ENCODE measurements at regions not wholly inside any gene's neighbourhood (a gene's known extent, or its start where the extent isn't known, plus 50 kb on each side); places are given as distances from the start of the nearest gene placed in this dataset.

GRCh38 chr1:209341673-209342420 lies 241.7 kb upstream of the CAMK1G start:
- H2AFZ ChIP-seq (ENCODE audit: low read depth, low read length) = no peak overlapping the region
- H3K27ac ChIP-seq (ENCODE audit: low read length) = no peak overlapping the region
- no peaks in the 10 kb centered on the region for H4K20me1 ChIP-seq (ENCODE audit: insufficient read depth, low read length)
- no peaks in the 10 kb centered on the region for H3K4me1 ChIP-seq (ENCODE audit: insufficient read depth, low read length)
- peaks cover 3% of the 10 kb centered on the region for H3K27me3 ChIP-seq (ENCODE audit: insufficient read depth, low read length, poor library complexity)
- H3K4me3 ChIP-seq (ENCODE audit: low read depth in 1 of 2, low read length in 2 of 2) = no peak overlapping the region
- no peak overlapping the region for H3K9ac ChIP-seq (ENCODE audit: low read depth, low read length)
- ATAC-seq (ENCODE audit: insufficient read depth, low read depth) (no peak), DNase-seq (no peak)
- no peaks in the 10 kb centered on the region for H3K79me2 ChIP-seq (ENCODE audit: insufficient read depth, low read length)
- H3K9me3 ChIP-seq (ENCODE audit: insufficient read depth, low read length, severe bottlenecking) = no peaks in the 10 kb centered on the region
- H3K36me3 ChIP-seq (ENCODE audit: insufficient read depth, low read length) = no peaks in the 10 kb centered on the region
- H3K4me2 ChIP-seq (ENCODE audit: insufficient read depth, low read length) = no peak overlapping the region
- TF ChIP-seq CTCF (IDR thresholded peaks at IDR 0.05; ENCODE audit: borderline replicate concordance, extremely low read depth, low read length, poor library complexity, severe bottlenecking) = no peak
- TF ChIP-seq EZH2 (IDR thresholded peaks at IDR 0.05; ENCODE audit: borderline replicate concordance, low read depth, low read length, severe bottlenecking) = no peak

GRCh38 chr1:209342441-209343175 lies 240.9 kb upstream of the CAMK1G start:
- Histone ChIP-seq H3K27me3 (ENCODE audit: insufficient read depth, low read length, poor library complexity) (peaks cover 3% of the 10 kb centered on the region), H3K9me3 (ENCODE audit: insufficient read depth, low read length, severe bottlenecking) (no peaks in the 10 kb centered on the region), H3K79me2 (ENCODE audit: insufficient read depth, low read length) (no peaks in the 10 kb centered on the region), H3K9ac (ENCODE audit: low read depth, low read length) (no peak overlapping the region), H3K4me1 (ENCODE audit: insufficient read depth, low read length) (no peaks in the 10 kb centered on the region), H3K36me3 (ENCODE audit: insufficient read depth, low read length) (no peaks in the 10 kb centered on the region), H4K20me1 (ENCODE audit: insufficient read depth, low read length) (no peaks in the 10 kb centered on the region), H3K27ac (ENCODE audit: low read length) (no peak overlapping the region), H2AFZ (ENCODE audit: low read depth, low read length) (no peak overlapping the region), H3K4me2 (ENCODE audit: insufficient read depth, low read length) (no peak overlapping the region), H3K4me3 (ENCODE audit: low read depth in 1 of 2, low read length in 2 of 2) (no peak overlapping the region)
- ATAC-seq (ENCODE audit: insufficient read depth, low read depth) (no peak), DNase-seq (no peak)
- TF ChIP-seq EZH2 (IDR thresholded peaks at IDR 0.05; ENCODE audit: borderline replicate concordance, low read depth, low read length, severe bottlenecking) (no peak), CTCF (IDR thresholded peaks at IDR 0.05; ENCODE audit: borderline replicate concordance, extremely low read depth, low read length, poor library complexity, severe bottlenecking) (no peak)

GRCh38 chr1:209343511-209343910 lies 240.0 kb upstream of the CAMK1G start:
- Histone ChIP-seq H3K79me2 (ENCODE audit: insufficient read depth, low read length) (no peaks in the 10 kb centered on the region), H4K20me1 (ENCODE audit: insufficient read depth, low read length) (no peaks in the 10 kb centered on the region), H3K4me2 (ENCODE audit: insufficient read depth, low read length) (no peak overlapping the region), H3K27me3 (ENCODE audit: insufficient read depth, low read length, poor library complexity) (peaks cover 3% of the 10 kb centered on the region), H3K9ac (ENCODE audit: low read depth, low read length) (no peak overlapping the region), H3K9me3 (ENCODE audit: insufficient read depth, low read length, severe bottlenecking) (no peaks in the 10 kb centered on the region), H2AFZ (ENCODE audit: low read depth, low read length) (no peak overlapping the region), H3K27ac (ENCODE audit: low read length) (no peak overlapping the region), H3K4me3 (ENCODE audit: low read depth in 1 of 2, low read length in 2 of 2) (no peak overlapping the region), H3K4me1 (ENCODE audit: insufficient read depth, low read length) (no peaks in the 10 kb centered on the region), H3K36me3 (ENCODE audit: insufficient read depth, low read length) (no peaks in the 10 kb centered on the region)
- ATAC-seq (ENCODE audit: insufficient read depth, low read depth) = no peak
- no peak for DNase-seq
- no peak for TF ChIP-seq CTCF (IDR thresholded peaks at IDR 0.05; ENCODE audit: borderline replicate concordance, extremely low read depth, low read length, poor library complexity, severe bottlenecking)
- no peak for TF ChIP-seq EZH2 (IDR thresholded peaks at IDR 0.05; ENCODE audit: borderline replicate concordance, low read depth, low read length, severe bottlenecking)

Measured in DND-41 (cell line).